ENCODE measurements at regions not wholly inside any gene's neighbourhood (a gene's known extent, or its start where the extent isn't known, plus 50 kb on each side); places are given as distances from the start of the nearest gene placed in this dataset.

- TF ChIP-seq, protein P1, sequence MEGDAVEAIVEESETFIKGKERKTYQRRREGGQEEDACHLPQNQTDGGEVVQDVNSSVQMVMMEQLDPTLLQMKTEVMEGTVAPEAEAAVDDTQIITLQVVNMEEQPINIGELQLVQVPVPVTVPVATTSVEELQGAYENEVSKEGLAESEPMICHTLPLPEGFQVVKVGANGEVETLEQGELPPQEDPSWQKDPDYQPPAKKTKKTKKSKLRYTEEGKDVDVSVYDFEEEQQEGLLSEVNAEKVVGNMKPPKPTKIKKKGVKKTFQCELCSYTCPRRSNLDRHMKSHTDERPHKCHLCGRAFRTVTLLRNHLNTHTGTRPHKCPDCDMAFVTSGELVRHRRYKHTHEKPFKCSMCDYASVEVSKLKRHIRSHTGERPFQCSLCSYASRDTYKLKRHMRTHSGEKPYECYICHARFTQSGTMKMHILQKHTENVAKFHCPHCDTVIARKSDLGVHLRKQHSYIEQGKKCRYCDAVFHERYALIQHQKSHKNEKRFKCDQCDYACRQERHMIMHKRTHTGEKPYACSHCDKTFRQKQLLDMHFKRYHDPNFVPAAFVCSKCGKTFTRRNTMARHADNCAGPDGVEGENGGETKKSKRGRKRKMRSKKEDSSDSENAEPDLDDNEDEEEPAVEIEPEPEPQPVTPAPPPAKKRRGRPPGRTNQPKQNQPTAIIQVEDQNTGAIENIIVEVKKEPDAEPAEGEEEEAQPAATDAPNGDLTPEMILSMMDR (IDR thresholded peaks at IDR 0.05; ENCODE audit: low read depth, low read length, missing control alignments) = no peak
- no peak for DNase-seq (ENCODE audit: low read depth)
- H3K4me3 ChIP-seq (ENCODE audit: low read depth, low read length) = no peak overlapping the region
Measured at GRCh38 chr7:21370283-21370982, 57.5 kb upstream of the SP4 start.

DNA sequence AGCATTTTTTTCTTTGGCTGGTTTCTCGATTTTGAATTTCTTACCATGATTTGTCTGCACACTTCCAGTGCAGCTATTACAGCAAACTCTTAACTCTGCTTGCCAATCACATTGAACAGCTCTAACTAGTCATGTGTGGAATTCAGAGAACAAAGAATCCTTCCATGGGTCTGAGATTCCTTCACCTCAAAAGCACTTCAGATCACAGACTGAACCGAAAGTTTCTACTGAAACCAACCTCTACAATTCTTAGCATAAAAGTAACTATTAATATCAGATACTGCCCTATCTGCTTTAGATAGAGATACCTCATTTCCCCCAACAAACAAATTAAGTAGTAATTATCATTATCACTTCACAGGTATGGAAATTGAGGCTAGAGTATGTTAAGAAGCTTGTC is 56.5 kb upstream of the SP4 start:
- TF ChIP-seq, protein P1 (IDR thresholded peaks at IDR 0.05; ENCODE audit: low read depth, low read length, missing control alignments) = no peak
- DNase-seq (ENCODE audit: low read depth) = no peak
- no peak overlapping the region for H3K4me3 ChIP-seq (ENCODE audit: low read depth, low read length)

DNA sequence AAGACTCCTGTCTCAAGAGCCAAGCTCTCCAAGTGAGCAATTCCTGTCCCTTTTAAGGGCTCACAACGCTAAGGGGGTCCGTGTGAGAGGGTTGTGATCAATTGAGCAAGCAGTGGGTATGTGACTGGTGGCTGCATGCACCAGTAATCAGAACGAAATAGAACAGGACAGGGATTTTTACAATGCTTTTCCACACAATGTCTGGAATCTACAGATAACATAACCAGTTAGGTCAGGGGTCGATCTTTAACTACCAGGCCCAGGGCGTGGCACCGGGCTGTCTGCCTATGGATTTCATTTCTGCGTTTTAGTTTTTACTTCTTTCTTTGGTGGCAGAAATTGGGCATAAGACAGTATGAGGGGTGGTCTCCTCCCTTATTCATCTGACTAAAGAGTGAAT is 54.9 kb upstream of the SP4 start:
- no peak overlapping the region for H3K4me3 ChIP-seq (ENCODE audit: low read depth, low read length)
- no peak for DNase-seq (ENCODE audit: low read depth)
- TF ChIP-seq, protein P1 (IDR thresholded peaks at IDR 0.05; ENCODE audit: low read depth, low read length, missing control alignments) = no peak

DNA sequence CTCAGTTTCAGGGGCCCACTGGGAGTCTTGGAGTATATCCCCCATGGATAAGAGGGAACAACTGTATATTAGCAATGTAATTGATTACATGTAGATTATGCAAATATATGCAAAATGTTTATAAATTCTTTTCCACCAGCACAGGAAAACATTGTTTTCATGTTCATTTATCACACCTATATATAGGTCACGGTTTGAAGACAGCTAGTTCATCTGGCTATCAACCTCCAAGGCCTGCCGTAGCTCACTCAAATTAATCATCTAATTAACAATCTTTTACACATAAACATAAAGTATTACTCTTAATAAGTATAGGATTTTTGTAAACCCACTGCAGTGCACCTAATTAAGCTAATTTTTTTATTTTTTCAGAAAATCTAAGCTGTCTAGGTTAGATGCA is 53.7 kb upstream of the SP4 start:
- TF ChIP-seq, protein P1 (IDR thresholded peaks at IDR 0.05; ENCODE audit: low read depth, low read length, missing control alignments) = no peak
- no peak for DNase-seq (ENCODE audit: low read depth)
- H3K4me3 ChIP-seq (ENCODE audit: low read depth, low read length) = no peak overlapping the region

DNA sequence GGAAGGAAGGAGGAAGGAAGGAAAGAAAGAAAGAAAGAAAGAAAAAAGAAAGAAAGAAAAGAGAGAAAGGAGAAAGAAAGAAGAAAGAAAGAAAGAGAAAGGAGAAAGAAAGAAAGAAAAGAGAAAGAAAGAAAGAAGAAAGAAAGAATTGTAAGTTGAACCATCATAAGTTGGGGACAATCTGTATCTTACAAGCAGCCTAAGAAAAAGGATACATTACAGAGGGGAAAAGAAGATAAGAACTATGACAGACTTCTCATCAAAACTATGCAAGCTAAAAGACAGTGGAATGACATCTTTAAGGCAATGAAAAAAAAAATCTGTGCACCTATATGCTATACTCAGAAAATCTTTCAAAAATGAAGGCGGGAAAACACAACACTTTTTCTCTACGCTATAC is 50.3 kb upstream of the SP4 start:
- TF ChIP-seq, protein P1 (IDR thresholded peaks at IDR 0.05; ENCODE audit: low read depth, low read length, missing control alignments) = no peak
- no peak overlapping the region for H3K4me3 ChIP-seq (ENCODE audit: low read depth, low read length)
- DNase-seq (ENCODE audit: low read depth) = no peak

Data from GM12864 (cell line).